ENCODE measurements at regions not wholly inside any gene's neighbourhood (a gene's known extent, or its start where the extent isn't known, plus 50 kb on each side); places are given as distances from the start of the nearest gene placed in this dataset.

DNA sequence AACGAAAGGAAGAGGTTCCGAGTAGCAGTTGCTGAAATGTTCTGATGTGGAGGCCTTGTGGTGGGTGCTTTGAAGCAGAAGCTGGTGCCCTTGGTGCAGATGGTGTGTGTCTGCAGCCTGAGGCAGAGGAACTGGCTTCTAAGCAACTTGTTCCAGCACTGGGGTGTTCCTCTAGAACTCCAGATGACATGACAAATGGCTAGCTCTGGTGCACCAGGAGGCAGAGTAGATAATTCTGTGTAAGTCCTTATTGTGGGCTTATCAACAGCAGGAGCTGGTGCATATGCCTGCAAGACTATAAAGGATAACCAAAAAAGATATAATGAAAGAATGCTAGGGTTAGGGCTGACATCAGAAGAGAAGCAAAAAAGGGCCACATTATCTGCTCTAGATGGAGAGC is 76.5 kb downstream of the ARL5B start:
- no peak overlapping the region for H2AFZ ChIP-seq (ENCODE audit: low read length)
- H3K9ac ChIP-seq (ENCODE audit: low read length): no peak overlapping the region
- no peaks in the 10 kb centered on the region for H4K20me1 ChIP-seq (ENCODE audit: insufficient read depth, low read length)
- H3K36me3 ChIP-seq (ENCODE audit: insufficient read depth, low read length): no peaks in the 10 kb centered on the region
- H3K27ac ChIP-seq (ENCODE audit: low read depth, low read length, poor library complexity, severe bottlenecking): no peak overlapping the region
- H3K9me3 ChIP-seq (ENCODE audit: low read length): no peaks in the 10 kb centered on the region
- no peaks in the 10 kb centered on the region for H3K27me3 ChIP-seq (ENCODE audit: insufficient read depth, low read length)
- no peak for TF ChIP-seq EZH2 (IDR thresholded peaks at IDR 0.05; ENCODE audit: borderline replicate concordance, low read length)
- TF ChIP-seq, protein P1, sequence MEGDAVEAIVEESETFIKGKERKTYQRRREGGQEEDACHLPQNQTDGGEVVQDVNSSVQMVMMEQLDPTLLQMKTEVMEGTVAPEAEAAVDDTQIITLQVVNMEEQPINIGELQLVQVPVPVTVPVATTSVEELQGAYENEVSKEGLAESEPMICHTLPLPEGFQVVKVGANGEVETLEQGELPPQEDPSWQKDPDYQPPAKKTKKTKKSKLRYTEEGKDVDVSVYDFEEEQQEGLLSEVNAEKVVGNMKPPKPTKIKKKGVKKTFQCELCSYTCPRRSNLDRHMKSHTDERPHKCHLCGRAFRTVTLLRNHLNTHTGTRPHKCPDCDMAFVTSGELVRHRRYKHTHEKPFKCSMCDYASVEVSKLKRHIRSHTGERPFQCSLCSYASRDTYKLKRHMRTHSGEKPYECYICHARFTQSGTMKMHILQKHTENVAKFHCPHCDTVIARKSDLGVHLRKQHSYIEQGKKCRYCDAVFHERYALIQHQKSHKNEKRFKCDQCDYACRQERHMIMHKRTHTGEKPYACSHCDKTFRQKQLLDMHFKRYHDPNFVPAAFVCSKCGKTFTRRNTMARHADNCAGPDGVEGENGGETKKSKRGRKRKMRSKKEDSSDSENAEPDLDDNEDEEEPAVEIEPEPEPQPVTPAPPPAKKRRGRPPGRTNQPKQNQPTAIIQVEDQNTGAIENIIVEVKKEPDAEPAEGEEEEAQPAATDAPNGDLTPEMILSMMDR (IDR thresholded peaks at IDR 0.05; ENCODE audit: low read length): no peak
- H3K4me1 ChIP-seq (ENCODE audit: insufficient read depth, low read length, severe bottlenecking): no peaks in the 10 kb centered on the region
- H3K79me2 ChIP-seq (ENCODE audit: insufficient read depth, low read length): no peaks in the 10 kb centered on the region
- no peaks in the 10 kb centered on the region for H3F3A ChIP-seq (ENCODE audit: insufficient read depth, low read length)
- H3K4me3 ChIP-seq (ENCODE audit: low read depth, low read length, poor library complexity, severe bottlenecking): no peak overlapping the region
- H3K4me2 ChIP-seq (ENCODE audit: low read length): no peak overlapping the region
- no peaks in the 10 kb centered on the region for H3K9me2 ChIP-seq (ENCODE audit: low read depth, low read length)

GRCh38 chr10:18737236-18737635 is 78.0 kb downstream of the ARL5B start:
- H3K36me3 ChIP-seq (ENCODE audit: insufficient read depth, low read length): no peaks in the 10 kb centered on the region

GRCh38 chr10:18737841-18738240 is 78.6 kb downstream of the ARL5B start:
- no peak overlapping the region for H3K4me2 ChIP-seq (ENCODE audit: low read length)

More at GRCh38 chr10:18737236-18737635, 78.0 kb downstream of the ARL5B start:
- no peaks in the 10 kb centered on the region for H3K79me2 ChIP-seq (ENCODE audit: insufficient read depth, low read length)
- no peaks in the 10 kb centered on the region for H4K20me1 ChIP-seq (ENCODE audit: insufficient read depth, low read length)
- no peaks in the 10 kb centered on the region for H3F3A ChIP-seq (ENCODE audit: insufficient read depth, low read length)
- no peaks in the 10 kb centered on the region for H3K4me1 ChIP-seq (ENCODE audit: insufficient read depth, low read length, severe bottlenecking)
- no peaks in the 10 kb centered on the region for H3K9me2 ChIP-seq (ENCODE audit: low read depth, low read length)
- H3K4me3 ChIP-seq (ENCODE audit: low read depth, low read length, poor library complexity, severe bottlenecking): no peak overlapping the region
- TF ChIP-seq, protein P1 (IDR thresholded peaks at IDR 0.05; ENCODE audit: low read length): no peak
- TF ChIP-seq EZH2 (IDR thresholded peaks at IDR 0.05; ENCODE audit: borderline replicate concordance, low read length): no peak
- no peaks in the 10 kb centered on the region for H3K27me3 ChIP-seq (ENCODE audit: insufficient read depth, low read length)
- H3K4me2 ChIP-seq (ENCODE audit: low read length): no peak overlapping the region
- no peaks in the 10 kb centered on the region for H3K9me3 ChIP-seq (ENCODE audit: low read length)
- H2AFZ ChIP-seq (ENCODE audit: low read length): no peak overlapping the region
- H3K27ac ChIP-seq (ENCODE audit: low read depth, low read length, poor library complexity, severe bottlenecking): no peak overlapping the region
- H3K9ac ChIP-seq (ENCODE audit: low read length): no peak overlapping the region

More at GRCh38 chr10:18737841-18738240, 78.6 kb downstream of the ARL5B start:
- Histone ChIP-seq H4K20me1 (ENCODE audit: insufficient read depth, low read length) (no peaks in the 10 kb centered on the region), H3K9ac (ENCODE audit: low read length) (no peak overlapping the region), H3K36me3 (ENCODE audit: insufficient read depth, low read length) (no peaks in the 10 kb centered on the region), H3K79me2 (ENCODE audit: insufficient read depth, low read length) (no peaks in the 10 kb centered on the region), H3K9me3 (ENCODE audit: low read length) (no peaks in the 10 kb centered on the region), H3K9me2 (ENCODE audit: low read depth, low read length) (no peaks in the 10 kb centered on the region), H3F3A (ENCODE audit: insufficient read depth, low read length) (no peaks in the 10 kb centered on the region), H3K4me3 (ENCODE audit: low read depth, low read length, poor library complexity, severe bottlenecking) (no peak overlapping the region), H3K4me1 (ENCODE audit: insufficient read depth, low read length, severe bottlenecking) (no peaks in the 10 kb centered on the region), H2AFZ (ENCODE audit: low read length) (no peak overlapping the region), H3K27me3 (ENCODE audit: insufficient read depth, low read length) (no peaks in the 10 kb centered on the region), H3K27ac (ENCODE audit: low read depth, low read length, poor library complexity, severe bottlenecking) (no peak overlapping the region)
- TF ChIP-seq, protein P1 (IDR thresholded peaks at IDR 0.05; ENCODE audit: low read length): no peak
- TF ChIP-seq EZH2 (IDR thresholded peaks at IDR 0.05; ENCODE audit: borderline replicate concordance, low read length): no peak
